GM19468 (cell line): ENCODE measurements at regions not wholly inside any gene's neighbourhood (a gene's known extent, or its start where the extent isn't known, plus 50 kb on each side); places are given as distances from the start of the nearest gene placed in this dataset.
"Not testable (repeated sequence)": the region's sequence is repeated elsewhere in the genome, so short reads cannot be mapped to it uniquely, and the experiment has no call there.

Experiments used
- ATAC-seq: cut with Tn5 transposase; IDR thresholded peaks from one replicate; pipeline ENCODE4 v1.9.1; 2021; ENCODE audit warnings: mild to moderate bottlenecking, moderate library complexity, moderate number of reproducible peaks; ENCODE audit not compliant: unreplicated experiment; ENCODE audit errors: extremely low read depth

DNA sequence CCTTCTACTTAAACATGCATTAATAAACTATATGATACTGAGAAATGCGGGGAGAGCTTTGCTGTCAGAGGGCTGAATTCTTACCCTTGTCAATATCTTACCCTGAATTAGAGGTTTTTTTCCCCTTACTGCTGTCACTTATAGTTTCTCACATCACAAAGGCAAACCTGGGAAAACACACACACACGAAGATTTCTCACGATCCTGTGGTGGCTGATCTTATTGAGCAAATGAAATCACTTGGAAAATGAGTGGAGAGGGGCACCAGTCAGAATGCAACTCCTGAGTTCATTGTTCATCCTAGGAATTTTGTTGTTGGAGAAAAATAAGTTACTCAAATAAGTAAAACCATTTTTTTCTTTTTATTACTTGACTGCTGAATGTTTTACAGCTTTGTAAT, 673.6 kb downstream of the EDEM1 start:
- no peak for ATAC-seq

GRCh38 chr3:5874931-5875341, 687.4 kb downstream of the EDEM1 start:
- no peak for ATAC-seq

- ATAC-seq = no peak
Observed at GRCh38 chr3:5888851-5889250, 701.3 kb downstream of the EDEM1 start.

DNA sequence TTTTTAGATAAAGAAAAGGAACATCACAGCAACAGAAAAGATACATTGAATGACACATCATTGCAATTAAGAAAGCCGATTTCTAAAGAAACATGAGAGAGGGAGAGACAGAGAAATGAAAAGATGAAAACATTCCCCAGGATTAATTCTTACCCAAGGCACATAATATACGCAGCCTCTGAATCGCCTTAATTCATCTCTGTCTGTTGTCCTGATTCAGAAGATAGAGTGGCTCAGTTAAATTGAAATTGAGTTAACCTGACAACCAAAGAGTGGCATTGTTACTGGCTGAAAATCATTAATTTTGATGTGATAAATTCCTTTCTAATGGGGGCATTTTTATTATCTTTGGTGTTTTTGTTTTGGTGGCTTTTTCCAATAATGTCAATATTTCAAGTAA, 701.9 kb downstream of the EDEM1 start:
- ATAC-seq = no peak

- no peak for ATAC-seq
Observed at GRCh38 chr3:5891711-5892110, 704.2 kb downstream of the EDEM1 start.

DNA sequence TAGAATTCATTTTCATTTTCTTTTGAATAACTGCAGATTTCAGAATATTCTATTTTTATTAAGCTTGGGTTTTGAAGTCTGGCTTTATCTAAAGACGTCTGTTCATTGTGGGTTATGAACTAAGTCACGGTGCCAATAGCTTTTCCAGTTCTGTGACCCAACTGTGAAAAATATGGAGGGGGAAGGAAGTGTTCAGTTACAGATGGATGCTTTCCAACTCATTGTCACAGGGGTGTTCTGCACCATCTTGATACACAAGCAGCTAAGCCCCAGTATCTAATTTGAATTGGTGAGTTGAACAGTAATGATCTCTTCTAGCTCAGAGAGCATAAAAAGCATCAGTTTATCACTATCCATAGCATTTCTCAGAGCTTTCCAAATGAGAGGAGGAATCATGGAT, 710.6 kb downstream of the EDEM1 start:
- no peak for ATAC-seq

GRCh38 chr3:5899014-5899761, 711.7 kb downstream of the EDEM1 start:
- ATAC-seq = no peak

- no peak for ATAC-seq
Observed at GRCh38 chr3:5917932-5918331, 730.4 kb downstream of the EDEM1 start.

GRCh38 chr3:5918626-5919025, 731.1 kb downstream of the EDEM1 start:
- ATAC-seq = no peak

GRCh38 chr3:5929027-5929426, 741.5 kb downstream of the EDEM1 start:
- no peak for ATAC-seq

- not testable (repeated sequence) for ATAC-seq
Observed at GRCh38 chr3:5944061-5944460, 756.6 kb downstream of the EDEM1 start.

DNA sequence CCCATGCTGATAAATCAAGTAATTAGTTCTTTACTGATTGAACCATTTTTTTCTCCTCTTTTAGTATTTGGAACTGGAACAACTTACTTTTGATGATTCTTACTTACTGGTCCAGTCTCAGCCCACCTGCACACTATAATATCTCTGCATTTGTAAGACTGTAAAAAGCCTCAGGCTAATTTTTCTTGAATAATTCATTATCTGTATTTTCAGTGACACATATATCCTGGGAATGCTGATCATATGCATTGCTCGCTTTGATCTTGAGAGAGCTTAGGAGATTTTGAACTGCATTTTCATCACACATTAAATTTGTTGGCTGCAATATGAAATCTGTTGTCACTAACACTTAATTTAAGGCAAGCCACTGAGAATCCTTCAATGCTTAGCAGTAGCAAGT, 760.6 kb downstream of the EDEM1 start:
- ATAC-seq = no peak

DNA sequence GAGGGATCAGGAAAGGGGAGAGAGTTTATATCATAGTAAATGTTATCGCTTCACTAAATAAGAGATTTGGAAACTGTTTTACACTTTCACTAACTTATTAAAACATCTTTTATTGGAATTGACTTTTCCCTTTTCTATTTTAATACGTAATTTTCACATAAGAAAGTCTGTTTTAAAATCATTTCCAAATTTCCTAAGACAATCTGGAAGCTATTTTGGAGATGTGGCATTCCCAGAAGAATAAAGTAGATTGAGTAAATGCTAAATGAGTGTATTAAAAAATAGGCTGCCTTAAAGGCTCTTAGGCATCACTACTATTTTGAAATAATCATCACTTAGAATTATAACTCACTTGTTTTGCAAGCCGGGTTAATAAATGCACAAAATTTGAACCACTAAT, 763.5 kb downstream of the EDEM1 start:
- no peak for ATAC-seq

- ATAC-seq = no peak
Observed at GRCh38 chr3:5972586-5972985, 785.1 kb downstream of the EDEM1 start.

DNA sequence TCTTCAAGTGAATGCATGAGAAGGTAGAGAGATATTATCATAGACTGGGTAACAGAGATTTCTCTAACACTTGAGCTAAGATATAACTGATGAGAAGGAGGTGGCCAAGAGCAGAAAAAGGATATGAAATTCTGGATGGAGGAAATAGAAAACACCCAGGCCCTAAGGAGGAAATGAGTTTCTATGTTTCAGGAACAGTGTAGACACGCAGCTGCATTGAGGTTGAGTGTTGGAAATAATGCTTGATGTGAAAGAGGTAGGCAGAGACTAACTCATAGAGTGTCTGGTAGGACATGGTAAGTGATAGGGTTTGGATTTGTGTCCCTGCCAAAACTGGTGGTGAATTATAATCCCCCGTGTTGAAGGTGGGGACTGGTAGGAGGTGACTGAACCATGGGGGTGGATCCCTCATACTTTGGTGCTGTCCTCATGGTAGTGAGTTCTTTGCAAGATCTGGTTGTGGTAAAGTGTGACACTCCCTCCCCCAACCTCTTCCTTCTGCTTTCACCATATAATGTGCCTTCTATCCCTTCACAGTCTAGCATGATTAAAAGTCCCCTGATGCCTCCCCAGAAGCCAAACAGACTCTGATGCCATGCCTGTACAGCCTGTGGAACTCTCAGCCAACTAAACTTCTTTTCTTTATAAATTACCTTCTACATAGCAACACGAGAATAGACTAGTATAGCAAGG, 787.3 kb downstream of the EDEM1 start:
- no peak for ATAC-seq

- no peak for ATAC-seq
Observed at GRCh38 chr3:5977331-5977730, 789.8 kb downstream of the EDEM1 start.

GRCh38 chr3:5980475-5980874, 793.0 kb downstream of the EDEM1 start:
- ATAC-seq = no peak

GRCh38 chr3:5994651-5995050, 807.1 kb downstream of the EDEM1 start:
- no peak for ATAC-seq

GRCh38 chr3:6018456-6018855, 830.9 kb downstream of the EDEM1 start:
- no peak for ATAC-seq

DNA sequence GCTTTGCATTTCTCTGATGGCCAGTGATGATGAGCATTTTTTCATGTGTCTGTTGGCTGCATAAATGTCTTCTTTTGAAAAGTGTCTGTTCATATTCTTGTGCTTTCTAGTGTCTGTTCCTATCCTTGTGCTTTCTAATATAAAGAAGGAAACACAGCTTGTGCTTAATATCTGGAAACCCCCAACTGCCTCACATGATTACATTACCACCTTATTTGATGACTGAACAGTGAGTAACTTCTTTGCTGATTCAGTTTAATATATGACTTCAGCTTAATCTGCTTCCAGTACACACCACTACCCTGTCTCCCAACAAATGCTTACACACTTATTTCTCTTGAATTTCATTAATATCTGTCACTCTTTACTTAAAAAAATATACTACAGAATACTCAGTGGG, 835.1 kb downstream of the EDEM1 start:
- no peak for ATAC-seq

DNA sequence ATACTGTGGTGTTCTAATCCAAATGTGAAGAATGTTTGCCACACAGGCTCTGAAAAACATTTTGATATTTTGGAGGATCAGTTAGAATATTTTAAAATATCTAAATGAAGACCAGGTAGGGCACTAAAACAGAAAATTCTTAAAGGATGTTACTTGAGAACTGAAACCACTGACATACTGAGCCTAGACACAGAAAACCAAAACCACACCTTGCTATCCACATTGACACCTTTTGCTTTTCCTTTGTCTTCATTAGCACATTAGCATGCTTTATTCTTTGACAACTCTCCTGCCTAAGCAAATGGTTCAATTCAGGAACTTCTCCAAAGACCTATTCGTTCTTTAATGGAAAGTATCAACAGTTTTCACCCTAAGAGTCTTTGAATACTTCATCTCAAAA, 835.9 kb upstream of the GRM7 start:
- no peak for ATAC-seq

GRCh38 chr3:6030648-6031047, 830.3 kb upstream of the GRM7 start:
- ATAC-seq = not testable (repeated sequence)
